Neural cell (in vitro differentiated cells): ENCODE measurements at regions not wholly inside any gene's neighbourhood (a gene's known extent, or its start where the extent isn't known, plus 50 kb on each side); places are given as distances from the start of the nearest gene placed in this dataset.

Source experiments
- H2AFZ ChIP-seq: fragments of 200-600, 300-800 bp; sonication (generic), shearing (Covaris generic); 2 replicates; pipeline ENCODE4 v1.6.0; 2014; ENCODE audit warnings: low read depth, mild to moderate bottlenecking, antibody characterized with exemption, low read length, moderate library complexity
- H3F3A ChIP-seq: fragments of 200-600 bp; shearing (Covaris generic); 2 replicates; pipeline ENCODE4 v1.6.1; 2016; ENCODE audit warnings: mild to moderate bottlenecking, moderate library complexity, mixed read lengths, antibody characterized with exemption, low read length; ENCODE audit not compliant: insufficient read depth, poor library complexity, severe bottlenecking
- H3K27ac ChIP-seq: fragments of 200-600, 300-800 bp; sonication (generic), shearing (Covaris generic); 2 replicates; pipeline ENCODE4 v1.5.1; 2014; ENCODE audit warnings: mild to moderate bottlenecking, low read length, moderate library complexity
- H3K27me3 ChIP-seq: fragments of 300-800, 200-600 bp; sonication (generic), shearing (Covaris generic); 2 replicates; pipeline ENCODE4 v1.6.0; 2014; ENCODE audit warnings: mild to moderate bottlenecking, low read depth, low read length, moderate library complexity; ENCODE audit not compliant: insufficient read depth
- H3K36me3 ChIP-seq: fragments of 300-800, 200-600 bp; sonication (generic), shearing (Covaris generic); 2 replicates; pipeline ENCODE4 v1.5.1; 2014; ENCODE audit warnings: mild to moderate bottlenecking, antibody characterized with exemption, low read length, moderate library complexity; ENCODE audit not compliant: insufficient read depth
- H3K4me2 ChIP-seq: fragments of 300-800, 200-600 bp; sonication (generic), shearing (Covaris generic); 2 replicates; pipeline ENCODE4 v1.6.0; 2014; ENCODE audit warnings: mild to moderate bottlenecking, low read length
- H3K4me3 ChIP-seq: fragments of 300-800, 200-600 bp; sonication (generic), shearing (Covaris generic); 2 replicates; pipeline ENCODE4 v1.5.1; 2014; ENCODE audit warnings: mild to moderate bottlenecking, low read length, moderate library complexity
- H3K79me2 ChIP-seq: fragments of 200-600 bp; shearing (Covaris generic); replicated peaks from 2 replicates; pipeline ENCODE4 v1.6.0; 2014; ENCODE audit warnings: mild to moderate bottlenecking, low read length, moderate library complexity; ENCODE audit not compliant: insufficient read depth
- H3K9ac ChIP-seq: fragments of 300-800, 200-600 bp; sonication (generic), shearing (Covaris generic); 2 replicates; pipeline ENCODE4 v1.6.1; 2016; ENCODE audit warnings: mild to moderate bottlenecking, low read length, mixed read lengths
- H3K9me2 ChIP-seq: fragments of 200-600 bp; shearing (Covaris generic); 2 replicates; pipeline ENCODE4 v1.6.1; 2016; ENCODE audit warnings: mild to moderate bottlenecking, low read length, mixed read lengths; ENCODE audit not compliant: insufficient read depth
- H3K9me3 ChIP-seq: fragments of 200-600, 300-800 bp; sonication (generic), shearing (Covaris generic); 2 replicates; pipeline ENCODE4 v1.6.1; 2016; ENCODE audit warnings: mild to moderate bottlenecking, mixed run types, low read length, moderate library complexity, mixed read lengths
- H4K20me1 ChIP-seq: fragments of 200-600 bp; shearing (Covaris generic); 2 replicates; pipeline ENCODE4 v1.6.1; 2016; ENCODE audit warnings: mild to moderate bottlenecking, mixed run types; ENCODE audit not compliant: insufficient read depth
- CTCF ChIP-seq: fragments of 450-650 bp; IDR thresholded peaks from 2 replicates; pipeline ENCODE4 v1.5.1; 2014; ENCODE audit warnings: antibody characterized with exemption, mild to moderate bottlenecking, moderate library complexity; ENCODE audit not compliant: poor library complexity, severe bottlenecking
- EP300 ChIP-seq: fragments of 450-650 bp; conservative IDR thresholded peaks from 2 replicates; pipeline ENCODE4 v1.6.1; 2014; ENCODE audit warnings: antibody characterized with exemption, mild to moderate bottlenecking, moderate library complexity; ENCODE audit not compliant: poor library complexity, severe bottlenecking
- EZH2 ChIP-seq: fragments of 200-600, 300-800 bp; shearing (Covaris generic), sonication (generic); IDR thresholded peaks from 2 replicates; pipeline ENCODE4 v1.6.1; 2014; ENCODE audit warnings: antibody characterized with exemption, low read length, borderline replicate concordance, mild to moderate bottlenecking; ENCODE audit not compliant: insufficient read depth, poor library complexity, severe bottlenecking
- MXI1 ChIP-seq: fragments of 450-650 bp; conservative IDR thresholded peaks from 2 replicates; pipeline ENCODE4 v1.6.1; 2014; ENCODE audit warnings: antibody characterized with exemption, mild to moderate bottlenecking; ENCODE audit not compliant: poor library complexity, severe bottlenecking
- POLR2AphosphoS5 ChIP-seq: IDR thresholded peaks from 2 replicates; pipeline ENCODE4 v1.6.1; 2012
- RAD21 ChIP-seq: fragments of 450-650 bp; conservative IDR thresholded peaks from 2 replicates; pipeline ENCODE4 v1.6.1; 2014; ENCODE audit warnings: antibody characterized with exemption, mild to moderate bottlenecking, moderate library complexity
- SMC3 ChIP-seq: fragments of 450-650 bp; conservative IDR thresholded peaks from 2 replicates; pipeline ENCODE4 v1.6.1; 2014; ENCODE audit warnings: antibody characterized with exemption, mild to moderate bottlenecking, moderate library complexity; ENCODE audit not compliant: poor library complexity
- TAF1 ChIP-seq: IDR thresholded peaks from 2 replicates; pipeline ENCODE4 v1.6.1; 2012; ENCODE audit warnings: low read depth
- TF ChIP-seq, protein P1 (sequence below): IDR thresholded peaks from 2 replicates; pipeline ENCODE4 v1.6.1; 2012; ENCODE audit warnings: borderline replicate concordance

DNA sequence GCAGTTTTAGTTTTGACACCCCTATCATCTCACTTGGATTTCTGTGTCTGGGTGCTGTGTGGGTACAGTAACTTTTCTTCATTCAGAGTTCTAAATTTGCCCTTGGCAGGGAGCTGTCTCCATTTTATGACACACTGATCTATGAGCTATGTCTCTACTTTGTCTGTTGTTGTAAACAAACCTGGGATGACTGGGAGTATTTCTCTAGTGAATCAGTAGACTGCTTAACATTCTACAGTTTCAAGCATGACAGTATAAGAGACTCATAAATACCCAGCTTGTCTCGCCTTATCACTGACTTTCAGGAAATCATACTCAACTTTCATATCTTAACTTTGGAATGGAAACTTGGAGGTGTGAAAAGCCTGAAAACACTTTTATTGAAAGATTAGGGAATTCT, 212.1 kb upstream of the NUDT12 start:
- H4K20me1 ChIP-seq = no peaks in the 10 kb centered on the region
- H2AFZ ChIP-seq = no peak overlapping the region
- no peaks in the 10 kb centered on the region for H3K27me3 ChIP-seq
- no peak overlapping the region for H3K9ac ChIP-seq
- no peak for TF ChIP-seq MXI1
- no peak for TF ChIP-seq TAF1
- no peak for TF ChIP-seq RAD21
- no peak for TF ChIP-seq CTCF
- H3K79me2 ChIP-seq = no peaks in the 10 kb centered on the region
- no peak overlapping the region for H3K4me2 ChIP-seq
- no peak overlapping the region for H3K27ac ChIP-seq
- H3K9me2 ChIP-seq = no peaks in the 10 kb centered on the region
- no peak overlapping the region for H3K4me3 ChIP-seq
- no peaks in the 10 kb centered on the region for H3K9me3 ChIP-seq
- H3F3A ChIP-seq = no peaks in the 10 kb centered on the region
- no peaks in the 10 kb centered on the region for H3K36me3 ChIP-seq

- H2AFZ ChIP-seq = no peak overlapping the region
- no peak overlapping the region for H3K27ac ChIP-seq
- H3K27me3 ChIP-seq = no peaks in the 10 kb centered on the region
- no peaks in the 10 kb centered on the region for H4K20me1 ChIP-seq
- H3K9me3 ChIP-seq = no peaks in the 10 kb centered on the region
- H3K4me3 ChIP-seq = no peak overlapping the region
- no peaks in the 10 kb centered on the region for H3K36me3 ChIP-seq
- H3F3A ChIP-seq = no peaks in the 10 kb centered on the region
- no peaks in the 10 kb centered on the region for H3K9me2 ChIP-seq
- no peak overlapping the region for H3K4me2 ChIP-seq
- H3K9ac ChIP-seq = no peak overlapping the region
- TF ChIP-seq MXI1 (no peak), EZH2 (no peak), EP300 (no peak), SMC3 (no peak), POLR2AphosphoS5 (no peak), RAD21 (no peak), CTCF (no peak), TAF1 (no peak)
- TF ChIP-seq, protein P1, sequence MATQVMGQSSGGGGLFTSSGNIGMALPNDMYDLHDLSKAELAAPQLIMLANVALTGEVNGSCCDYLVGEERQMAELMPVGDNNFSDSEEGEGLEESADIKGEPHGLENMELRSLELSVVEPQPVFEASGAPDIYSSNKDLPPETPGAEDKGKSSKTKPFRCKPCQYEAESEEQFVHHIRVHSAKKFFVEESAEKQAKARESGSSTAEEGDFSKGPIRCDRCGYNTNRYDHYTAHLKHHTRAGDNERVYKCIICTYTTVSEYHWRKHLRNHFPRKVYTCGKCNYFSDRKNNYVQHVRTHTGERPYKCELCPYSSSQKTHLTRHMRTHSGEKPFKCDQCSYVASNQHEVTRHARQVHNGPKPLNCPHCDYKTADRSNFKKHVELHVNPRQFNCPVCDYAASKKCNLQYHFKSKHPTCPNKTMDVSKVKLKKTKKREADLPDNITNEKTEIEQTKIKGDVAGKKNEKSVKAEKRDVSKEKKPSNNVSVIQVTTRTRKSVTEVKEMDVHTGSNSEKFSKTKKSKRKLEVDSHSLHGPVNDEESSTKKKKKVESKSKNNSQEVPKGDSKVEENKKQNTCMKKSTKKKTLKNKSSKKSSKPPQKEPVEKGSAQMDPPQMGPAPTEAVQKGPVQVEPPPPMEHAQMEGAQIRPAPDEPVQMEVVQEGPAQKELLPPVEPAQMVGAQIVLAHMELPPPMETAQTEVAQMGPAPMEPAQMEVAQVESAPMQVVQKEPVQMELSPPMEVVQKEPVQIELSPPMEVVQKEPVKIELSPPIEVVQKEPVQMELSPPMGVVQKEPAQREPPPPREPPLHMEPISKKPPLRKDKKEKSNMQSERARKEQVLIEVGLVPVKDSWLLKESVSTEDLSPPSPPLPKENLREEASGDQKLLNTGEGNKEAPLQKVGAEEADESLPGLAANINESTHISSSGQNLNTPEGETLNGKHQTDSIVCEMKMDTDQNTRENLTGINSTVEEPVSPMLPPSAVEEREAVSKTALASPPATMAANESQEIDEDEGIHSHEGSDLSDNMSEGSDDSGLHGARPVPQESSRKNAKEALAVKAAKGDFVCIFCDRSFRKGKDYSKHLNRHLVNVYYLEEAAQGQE = no peak
- no peaks in the 10 kb centered on the region for H3K79me2 ChIP-seq
Measured at GRCh38 chr5:103772248-103772647, 209.7 kb upstream of the NUDT12 start.
